ENCODE measurements at regions not wholly inside any gene's neighbourhood (a gene's known extent, or its start where the extent isn't known, plus 50 kb on each side); places are given as distances from the start of the nearest gene placed in this dataset.

DNA sequence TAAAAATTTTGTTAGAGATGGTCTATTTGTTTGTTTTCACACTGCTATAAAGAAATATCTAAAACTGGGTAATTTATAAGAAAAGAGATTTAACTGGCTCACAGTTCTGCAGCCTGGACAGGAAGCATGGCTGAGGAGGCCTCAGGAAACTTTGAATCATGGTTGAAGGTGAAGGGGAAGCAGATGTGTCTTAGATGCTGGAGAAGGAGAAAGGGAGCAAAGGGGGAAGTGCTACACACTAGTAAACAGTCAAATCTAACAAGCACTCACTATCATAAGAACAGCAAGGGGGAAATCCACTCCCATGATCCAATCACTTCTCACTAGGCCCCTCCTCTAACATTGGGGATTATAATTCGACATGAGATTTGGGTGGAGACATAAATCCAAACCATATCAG, 76.8 kb upstream of the COL24A1 start:
- Mint-ChIP-seq H3K4me1 (peaks cover 2% of the 10 kb centered on the region), H3K27me3 (ENCODE audit: low read depth in 3 of 3) (no peaks in the 10 kb centered on the region), H3K36me3 (no peaks in the 10 kb centered on the region), H3K27ac (no peak overlapping the region), H3K9me3 (peaks cover 0 to 13% (median 4%) of the 10 kb centered on the region in 7 donors), H3K4me3 (no peak overlapping the region)
- Histone ChIP-seq H3K9me3 (replicated peaks in 1 of 2; ENCODE audit: control insufficient read depth in 1 of 2, insufficient read depth in 1 of 2, low read length in 2 of 2) (peaks cover 0 to 10% of the 10 kb centered on the region in 2 donors), H2AFZ (ENCODE audit: insufficient read depth, low read depth, low read length, poor library complexity, severe bottlenecking) (no peak overlapping the region), H3K36me3 (replicated peaks in 1 of 2; ENCODE audit: control insufficient read depth in 1 of 2, insufficient read depth in 2 of 2, low read length in 2 of 2) (no peaks in the 10 kb centered on the region), H3K4me3 (replicated peaks in 1 of 3; ENCODE audit: low read depth in 2 of 3, low read length in 3 of 3) (no peak overlapping the region), H3K4me1 (ENCODE audit: control insufficient read depth in 1 of 2, insufficient read depth in 2 of 2, low read length in 2 of 2) (no peaks in the 10 kb centered on the region), H3K9ac (ENCODE audit: insufficient read depth, low read length, poor library complexity, severe bottlenecking) (no peak overlapping the region), H4K20me1 (ENCODE audit: insufficient read depth, low read length) (no peaks in the 10 kb centered on the region), H3K27me3 (ENCODE audit: control insufficient read depth in 2 of 2, insufficient read depth in 2 of 2, low read length in 2 of 2) (no peaks in the 10 kb centered on the region), H3K27ac (ENCODE audit: low read depth in 1 of 2, low read length in 2 of 2) (no peak overlapping the region), H3K79me2 (ENCODE audit: insufficient read depth, low read length) (no peaks in the 10 kb centered on the region), H3K4me2 (replicated peaks; ENCODE audit: extremely low read depth, low read length, poor library complexity, severe bottlenecking) (no peak overlapping the region)
- no CpG with 5 or more reads among the region's 1 CpG for WGBS (ENCODE audit: insufficient coverage)
- intact Hi-C loops (cut with micrococcal nuclease) = no loop called here
- TF ChIP-seq, protein P1, sequence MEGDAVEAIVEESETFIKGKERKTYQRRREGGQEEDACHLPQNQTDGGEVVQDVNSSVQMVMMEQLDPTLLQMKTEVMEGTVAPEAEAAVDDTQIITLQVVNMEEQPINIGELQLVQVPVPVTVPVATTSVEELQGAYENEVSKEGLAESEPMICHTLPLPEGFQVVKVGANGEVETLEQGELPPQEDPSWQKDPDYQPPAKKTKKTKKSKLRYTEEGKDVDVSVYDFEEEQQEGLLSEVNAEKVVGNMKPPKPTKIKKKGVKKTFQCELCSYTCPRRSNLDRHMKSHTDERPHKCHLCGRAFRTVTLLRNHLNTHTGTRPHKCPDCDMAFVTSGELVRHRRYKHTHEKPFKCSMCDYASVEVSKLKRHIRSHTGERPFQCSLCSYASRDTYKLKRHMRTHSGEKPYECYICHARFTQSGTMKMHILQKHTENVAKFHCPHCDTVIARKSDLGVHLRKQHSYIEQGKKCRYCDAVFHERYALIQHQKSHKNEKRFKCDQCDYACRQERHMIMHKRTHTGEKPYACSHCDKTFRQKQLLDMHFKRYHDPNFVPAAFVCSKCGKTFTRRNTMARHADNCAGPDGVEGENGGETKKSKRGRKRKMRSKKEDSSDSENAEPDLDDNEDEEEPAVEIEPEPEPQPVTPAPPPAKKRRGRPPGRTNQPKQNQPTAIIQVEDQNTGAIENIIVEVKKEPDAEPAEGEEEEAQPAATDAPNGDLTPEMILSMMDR (IDR thresholded peaks at IDR 0.05) = no peak
- no peak for DNase-seq

DNA sequence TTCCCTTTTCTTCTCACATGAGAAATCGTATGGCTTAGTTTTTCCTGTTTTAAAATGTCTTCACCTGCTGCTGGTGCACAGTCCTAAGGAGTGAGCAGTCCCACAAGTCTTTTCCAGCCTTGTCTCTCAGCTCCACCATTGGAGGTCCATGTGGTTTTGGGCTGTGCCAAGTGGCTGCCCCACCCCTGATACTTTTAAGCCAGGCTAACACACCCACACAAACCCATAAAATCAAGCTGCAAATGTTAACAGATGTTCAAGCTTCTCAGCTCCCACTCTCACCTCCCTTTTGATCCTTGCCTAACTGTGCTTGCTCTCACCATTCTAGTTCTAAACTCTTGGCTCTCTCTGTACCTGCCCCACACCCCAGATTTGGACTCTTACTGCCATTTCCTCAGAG, 74.5 kb upstream of the COL24A1 start:
- Mint-ChIP-seq H3K27me3 (ENCODE audit: low read depth in 3 of 3) (no peaks in the 10 kb centered on the region), H3K36me3 (no peaks in the 10 kb centered on the region), H3K27ac (peak overlapping the region in 1 of 7 donors; percentile 55), H3K9me3 (peaks cover 0 to 8% (median 3%) of the 10 kb centered on the region in 7 donors), H3K4me1 (peaks cover 2% of the 10 kb centered on the region), H3K4me3 (no peak overlapping the region)
- no peaks in the 10 kb centered on the region for H3K36me3 ChIP-seq (replicated peaks in 1 of 2; ENCODE audit: control insufficient read depth in 1 of 2, insufficient read depth in 2 of 2, low read length in 2 of 2)
- no peak overlapping the region for H3K4me2 ChIP-seq (replicated peaks; ENCODE audit: extremely low read depth, low read length, poor library complexity, severe bottlenecking)
- TF ChIP-seq, protein P1 (IDR thresholded peaks at IDR 0.05) = no peak
- no peaks in the 10 kb centered on the region for H3K4me1 ChIP-seq (ENCODE audit: control insufficient read depth in 1 of 2, insufficient read depth in 2 of 2, low read length in 2 of 2)
- H4K20me1 ChIP-seq (ENCODE audit: insufficient read depth, low read length) = no peaks in the 10 kb centered on the region
- no peak overlapping the region for H3K4me3 ChIP-seq (replicated peaks in 1 of 3; ENCODE audit: low read depth in 2 of 3, low read length in 3 of 3)
- 100% methylated on average over 1 of the region's 1 CpG for WGBS (ENCODE audit: insufficient coverage)
- no peak overlapping the region for H3K27ac ChIP-seq (ENCODE audit: low read depth in 1 of 2, low read length in 2 of 2)
- H3K9ac ChIP-seq (ENCODE audit: insufficient read depth, low read length, poor library complexity, severe bottlenecking) = no peak overlapping the region
- no peak overlapping the region for H2AFZ ChIP-seq (ENCODE audit: insufficient read depth, low read depth, low read length, poor library complexity, severe bottlenecking)
- H3K79me2 ChIP-seq (ENCODE audit: insufficient read depth, low read length) = no peaks in the 10 kb centered on the region
- intact Hi-C loops (cut with micrococcal nuclease) = no loop called here
- H3K9me3 ChIP-seq (replicated peaks in 1 of 2; ENCODE audit: control insufficient read depth in 1 of 2, insufficient read depth in 1 of 2, low read length in 2 of 2) = peaks cover 0 to 8% of the 10 kb centered on the region in 2 donors
- H3K27me3 ChIP-seq (ENCODE audit: control insufficient read depth in 2 of 2, insufficient read depth in 2 of 2, low read length in 2 of 2) = no peaks in the 10 kb centered on the region
- DNase-seq = no peak

Measured in CD14-positive monocyte (primary cell).